H1 (cell line): ENCODE measurements at regions not wholly inside any gene's neighbourhood (a gene's known extent, or its start where the extent isn't known, plus 50 kb on each side); places are given as distances from the start of the nearest gene placed in this dataset.
"Not testable (repeated sequence)": the region's sequence is repeated elsewhere in the genome, so short reads cannot be mapped to it uniquely, and the experiment has no call there.

Experiments used
- CTCF ChIA-PET: fragments of 300-600 bp; sonication (Branson Sonifier 250); formaldehyde crosslinking; loops from one replicate; lab custom pipeline; 2021; ENCODE audit not compliant: partially characterized antibody; lab: Charles Lee
- POLR2A ChIA-PET: fragments of 300-600 bp; sonication (Branson Sonifier 250); formaldehyde crosslinking; loops from one replicate; lab custom pipeline; 2021; ENCODE audit warnings: inconsistent platforms; ENCODE audit not compliant: partially characterized antibody; lab: Charles Lee
- DNase-seq, 2 experiments: peaks; one replicate each; pipeline versions ENCODE4 v3.0.0 to v3.0.0-alpha.2; 2010 to 2022; ENCODE audit warnings: low spot score in 2 of 2, low read depth in 1 of 2, mixed read lengths in 1 of 2
- FAIRE-seq: peaks from 2 replicates; lab custom pipeline; 2011; peaks lifted over from hg19 to GRCh38; lab: Jason Lieb, UNC
- H2AFZ ChIP-seq: 2 replicates; pipeline ENCODE4 v1.8.1; 2012; ENCODE audit warnings: low read length, inconsistent platforms
- H2AK5ac ChIP-seq: 2 replicates; pipeline ENCODE4 v1.6.1; 2013; ENCODE audit warnings: low read depth, low read length
- H2BK120ac ChIP-seq: replicated peaks from 2 replicates; pipeline ENCODE3; 2013; ENCODE audit warnings: low read depth, low read length, inconsistent platforms
- H2BK12ac ChIP-seq: 2 replicates; pipeline ENCODE4 v1.6.1; 2013; ENCODE audit warnings: low read depth, low read length
- H2BK15ac ChIP-seq: 2 replicates; pipeline ENCODE4 v1.6.1; 2013; ENCODE audit warnings: low read length
- H2BK20ac ChIP-seq: 2 replicates; pipeline ENCODE4 v1.6.1; 2013; ENCODE audit warnings: low read length
- H2BK5ac ChIP-seq: 2 replicates; pipeline ENCODE4 v1.6.1; 2013; ENCODE audit warnings: low read depth, low read length
- H3K14ac ChIP-seq: 2 replicates; pipeline ENCODE4 v1.6.1; 2013; ENCODE audit warnings: inconsistent platforms; ENCODE audit not compliant: insufficient read length
- H3K18ac ChIP-seq: 2 replicates; pipeline ENCODE4 v1.6.1; 2013; ENCODE audit warnings: low read length; ENCODE audit errors: extremely low read depth
- H3K23ac ChIP-seq: 2 replicates; pipeline ENCODE4 v1.6.1; 2013; ENCODE audit warnings: inconsistent platforms; ENCODE audit not compliant: insufficient read length
- H3K23me2 ChIP-seq: 2 replicates; pipeline ENCODE4 v1.6.1; 2013; ENCODE audit warnings: low read depth, low read length
- H3K27ac ChIP-seq: 2 replicates; pipeline ENCODE4 v1.6.1; 2011; ENCODE audit warnings: low read depth, low read length, inconsistent platforms
- H3K27me3 ChIP-seq, 4 experiments: replicated peaks in 1 of 4; 1 replicate in 1 of 4; 2 replicates in 3 of 4; pipeline versions ENCODE4 v1.6.1 to v1.8.1; 2011 to 2013; ENCODE audit warnings: low read length in 3 of 4, mild to moderate bottlenecking in 3 of 4, inconsistent platforms in 2 of 4, mixed read lengths in 2 of 4, moderate library complexity in 1 of 4; ENCODE audit not compliant: control insufficient read depth in 3 of 4, insufficient read depth in 3 of 4; ENCODE audit errors: extremely low read depth in 1 of 4
- H3K36me3 ChIP-seq, 4 experiments: 2 replicates each; pipeline versions ENCODE4 v1.6.1 to v1.8.1; 2011 to 2013; ENCODE audit warnings: mild to moderate bottlenecking in 4 of 4, low read length in 3 of 4, moderate library complexity in 2 of 4, control low read depth in 1 of 4, inconsistent platforms in 1 of 4; ENCODE audit not compliant: insufficient read depth in 4 of 4, control insufficient read depth in 2 of 4
- H3K4ac ChIP-seq: replicated peaks from 2 replicates; pipeline ENCODE3; 2013; ENCODE audit warnings: low read length, low read depth, mixed read lengths, inconsistent platforms; ENCODE audit not compliant: insufficient read length
- H3K4me1 ChIP-seq, 4 experiments: replicated peaks in 1 of 4; 1 replicate in 1 of 4; 2 replicates in 3 of 4; pipeline versions ENCODE4 v1.6.1 to v1.8.1; 2011 to 2013; ENCODE audit warnings: low read length in 3 of 4, inconsistent platforms in 2 of 4, mixed read lengths in 1 of 4; ENCODE audit not compliant: insufficient read depth in 4 of 4, control insufficient read depth in 3 of 4
- H3K4me2 ChIP-seq, 2 experiments: 2 replicates each; pipeline versions ENCODE4 v1.6.1 to v1.8.1; 2011 to 2013; ENCODE audit warnings: low read depth in 2 of 2, low read length in 2 of 2, control low read depth in 1 of 2, inconsistent platforms in 1 of 2, mild to moderate bottlenecking in 1 of 2; ENCODE audit not compliant: insufficient read depth in 1 of 2
- H3K4me3 ChIP-seq, 4 experiments: fragments of 200-600, 300-600 bp in 1 of 4; sonication (generic), shearing (Covaris generic), sonication (Bioruptor Twin) in 1 of 4; 2 replicates each; pipeline versions ENCODE4 v1.5.1 to v1.8.1; 2011 to 2016; ENCODE audit warnings: low read length in 4 of 4, low read depth in 3 of 4, control low read depth in 2 of 4, inconsistent platforms in 2 of 4, mild to moderate bottlenecking in 2 of 4, mixed read lengths in 1 of 4, moderate library complexity in 1 of 4; ENCODE audit not compliant: insufficient read depth in 2 of 4; ENCODE audit errors: extremely low read depth in 1 of 4
- H3K56ac ChIP-seq: replicated peaks from 2 replicates; pipeline ENCODE3; 2013; ENCODE audit warnings: low read depth, mild to moderate bottlenecking, mixed read lengths, low read length, inconsistent platforms; ENCODE audit not compliant: insufficient read length
- H3K79me1 ChIP-seq: 2 replicates; pipeline ENCODE4 v1.6.1; 2013; ENCODE audit warnings: low read depth, low read length, control low read depth
- H3K79me2 ChIP-seq, 2 experiments: 2 replicates each; pipeline versions ENCODE4 v1.6.1 to v1.8.1; 2012 to 2013; ENCODE audit warnings: low read length in 2 of 2, mild to moderate bottlenecking in 2 of 2, inconsistent platforms in 1 of 2; ENCODE audit not compliant: insufficient read depth in 2 of 2, control insufficient read depth in 1 of 2
- H3K9ac ChIP-seq, 4 experiments: replicated peaks in 1 of 4; 1 replicate in 1 of 4; 2 replicates in 3 of 4; pipeline versions ENCODE4 v1.6.1 to v1.8.1; 2011 to 2013; ENCODE audit warnings: low read depth in 3 of 4, low read length in 3 of 4, control low read depth in 2 of 4, mild to moderate bottlenecking in 2 of 4, moderate library complexity in 2 of 4, inconsistent platforms in 1 of 4; ENCODE audit errors: extremely low read depth in 1 of 4
- H3K9me3 ChIP-seq, 2 experiments: 2 replicates each; pipeline versions ENCODE4 v1.6.1 to v1.8.1; 2012 to 2013; ENCODE audit warnings: mild to moderate bottlenecking in 2 of 2, moderate library complexity in 2 of 2, control low read depth in 1 of 2, inconsistent platforms in 1 of 2, low read depth in 1 of 2, low read length in 1 of 2, mixed read lengths in 1 of 2; ENCODE audit not compliant: insufficient read depth in 2 of 2
- H4K20me1 ChIP-seq, 2 experiments: replicated peaks in 1 of 2; 2 replicates each; pipeline versions ENCODE3 to v1.8.1; 2011 to 2013; ENCODE audit warnings: inconsistent platforms in 2 of 2, low read length in 2 of 2, mild to moderate bottlenecking in 1 of 2; ENCODE audit not compliant: insufficient read depth in 2 of 2, control insufficient read depth in 1 of 2
- H4K5ac ChIP-seq: 2 replicates; pipeline ENCODE4 v1.6.1; 2013; ENCODE audit warnings: low read length, low read depth, mixed read lengths, inconsistent platforms; ENCODE audit not compliant: insufficient read length
- H4K8ac ChIP-seq: 2 replicates; pipeline ENCODE4 v1.8.0; 2013; ENCODE audit warnings: mild to moderate bottlenecking, moderate library complexity, low read length, inconsistent platforms; ENCODE audit not compliant: insufficient read depth; ENCODE audit errors: extremely low read depth
- H4K91ac ChIP-seq: replicated peaks from 2 replicates; pipeline ENCODE3; 2013; ENCODE audit warnings: low read length, mixed read lengths, inconsistent platforms; ENCODE audit not compliant: insufficient read length
- WGBS, 2 experiments: shearing (Covaris generic) in 1 of 2; methylation state at CpG; one replicate each; pipeline versions ENCODE4 v1.1.6 to v1.1.7; 2013 to 2015; ENCODE audit warnings: low lambda C conversion rate in 2 of 2, mixed read lengths in 2 of 2, inconsistent platforms in 1 of 2, low coverage in 1 of 2, missing lambda C conversion rate in 1 of 2; ENCODE audit not compliant: insufficient replicate concordance in 2 of 2, insufficient coverage in 1 of 2, insufficient read length in 1 of 2; ENCODE audit errors: extremely low coverage in 1 of 2, missing lambda C conversion rate in 1 of 2; 5-methylcytosine and 5-hydroxymethylcytosine counted together

GRCh38 chr15:22224961-22225360, 144.6 kb downstream of the OR4M2 start:
- H4K20me1 ChIP-seq, H3K56ac ChIP-seq, H2AFZ ChIP-seq, H3K23ac ChIP-seq, H4K91ac ChIP-seq, H2BK20ac ChIP-seq, CTCF ChIA-PET, H2BK12ac ChIP-seq, H3K9ac ChIP-seq, H4K8ac ChIP-seq, H4K5ac ChIP-seq, FAIRE-seq, H3K4me1 ChIP-seq, H3K79me1 ChIP-seq, H3K23me2 ChIP-seq, H2BK15ac ChIP-seq, H3K4ac ChIP-seq, H2BK120ac ChIP-seq, H3K4me2 ChIP-seq, H2BK5ac ChIP-seq, H3K14ac ChIP-seq, H3K18ac ChIP-seq, H2AK5ac ChIP-seq, H3K79me2 ChIP-seq, POLR2A ChIA-PET, H3K36me3 ChIP-seq, H3K27me3 ChIP-seq, DNase-seq, H3K27ac ChIP-seq, H3K4me3 ChIP-seq: not testable (repeated sequence)
- H3K9me3 ChIP-seq: peaks cover 38 to 85% of the 10 kb centered on the region in 2 experiments
- 91% methylated on average over 6 of the region's 7 CpGs; no CpG with 5 or more reads in 1 of the 2 experiments for WGBS, 2 experiments
